ENCODE measurements at regions not wholly inside any gene's neighbourhood (a gene's known extent, or its start where the extent isn't known, plus 50 kb on each side); places are given as distances from the start of the nearest gene placed in this dataset.

DNA sequence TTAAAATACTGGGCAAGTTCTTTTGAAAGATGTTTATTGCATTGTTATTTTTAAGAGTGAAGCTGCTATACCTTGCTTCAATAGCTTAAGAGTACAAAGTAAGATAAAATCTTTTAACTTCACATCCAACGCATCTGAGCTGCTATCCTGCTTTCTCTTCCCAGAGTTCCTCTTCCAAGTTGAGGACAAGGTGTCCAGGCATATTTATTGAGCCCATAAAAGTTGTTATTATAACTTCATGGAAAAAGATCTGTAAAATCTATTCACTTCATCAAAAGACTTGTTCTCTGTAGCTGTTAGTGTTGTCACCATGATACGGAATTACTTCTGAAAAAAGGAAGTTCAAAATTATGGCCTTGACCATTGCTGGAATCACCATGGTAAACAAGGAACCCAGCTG is 306.2 kb upstream of the ELAVL2 start:
- TF ChIP-seq, protein P1, sequence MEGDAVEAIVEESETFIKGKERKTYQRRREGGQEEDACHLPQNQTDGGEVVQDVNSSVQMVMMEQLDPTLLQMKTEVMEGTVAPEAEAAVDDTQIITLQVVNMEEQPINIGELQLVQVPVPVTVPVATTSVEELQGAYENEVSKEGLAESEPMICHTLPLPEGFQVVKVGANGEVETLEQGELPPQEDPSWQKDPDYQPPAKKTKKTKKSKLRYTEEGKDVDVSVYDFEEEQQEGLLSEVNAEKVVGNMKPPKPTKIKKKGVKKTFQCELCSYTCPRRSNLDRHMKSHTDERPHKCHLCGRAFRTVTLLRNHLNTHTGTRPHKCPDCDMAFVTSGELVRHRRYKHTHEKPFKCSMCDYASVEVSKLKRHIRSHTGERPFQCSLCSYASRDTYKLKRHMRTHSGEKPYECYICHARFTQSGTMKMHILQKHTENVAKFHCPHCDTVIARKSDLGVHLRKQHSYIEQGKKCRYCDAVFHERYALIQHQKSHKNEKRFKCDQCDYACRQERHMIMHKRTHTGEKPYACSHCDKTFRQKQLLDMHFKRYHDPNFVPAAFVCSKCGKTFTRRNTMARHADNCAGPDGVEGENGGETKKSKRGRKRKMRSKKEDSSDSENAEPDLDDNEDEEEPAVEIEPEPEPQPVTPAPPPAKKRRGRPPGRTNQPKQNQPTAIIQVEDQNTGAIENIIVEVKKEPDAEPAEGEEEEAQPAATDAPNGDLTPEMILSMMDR (IDR thresholded peaks at IDR 0.05; ENCODE audit: control insufficient read depth, insufficient read depth, low read depth, low read length, missing control alignments): no peak
- no peak for DNase-seq (ENCODE audit: low read depth)
- no peak overlapping the region for H3K4me3 ChIP-seq (ENCODE audit: control insufficient read depth, low read depth, low read length)

DNA sequence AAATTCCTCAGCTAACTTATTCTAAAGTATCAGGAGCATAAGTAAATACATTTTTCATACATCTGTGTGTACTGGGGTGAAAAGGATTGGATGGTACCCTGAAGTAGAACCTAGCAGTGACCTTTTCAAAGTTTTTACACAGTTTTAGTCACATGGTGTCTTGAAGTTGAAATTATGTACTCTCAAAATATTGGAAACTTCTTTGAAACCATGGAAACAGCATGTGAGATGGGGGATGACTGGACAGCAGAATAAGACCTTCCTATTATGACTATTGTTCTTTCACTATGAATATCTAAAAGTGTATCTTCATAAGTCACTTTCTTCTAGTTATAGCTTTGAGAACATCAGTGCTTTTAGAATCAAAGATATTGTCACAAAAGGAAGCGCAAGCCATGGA is 301.5 kb upstream of the ELAVL2 start:
- TF ChIP-seq, protein P1 (IDR thresholded peaks at IDR 0.05; ENCODE audit: control insufficient read depth, insufficient read depth, low read depth, low read length, missing control alignments): no peak
- DNase-seq (ENCODE audit: low read depth): no peak
- no peak overlapping the region for H3K4me3 ChIP-seq (ENCODE audit: control insufficient read depth, low read depth, low read length)

- no peak overlapping the region for H3K4me3 ChIP-seq (ENCODE audit: control insufficient read depth, low read depth, low read length)
- DNase-seq (ENCODE audit: low read depth): no peak
- TF ChIP-seq, protein P1 (IDR thresholded peaks at IDR 0.05; ENCODE audit: control insufficient read depth, insufficient read depth, low read depth, low read length, missing control alignments): no peak
These were observed 292.1 kb upstream of the ELAVL2 start for GRCh38 chr9:24118190-24118589.

- no peak for DNase-seq (ENCODE audit: low read depth)
- H3K4me3 ChIP-seq (ENCODE audit: control insufficient read depth, low read depth, low read length): no peak overlapping the region
- TF ChIP-seq, protein P1 (IDR thresholded peaks at IDR 0.05; ENCODE audit: control insufficient read depth, insufficient read depth, low read depth, low read length, missing control alignments): no peak
These were observed 270.7 kb upstream of the ELAVL2 start for GRCh38 chr9:24096756-24097155.

- TF ChIP-seq, protein P1 (IDR thresholded peaks at IDR 0.05; ENCODE audit: control insufficient read depth, insufficient read depth, low read depth, low read length, missing control alignments): no peak
- no peak overlapping the region for H3K4me3 ChIP-seq (ENCODE audit: control insufficient read depth, low read depth, low read length)
- DNase-seq (ENCODE audit: low read depth): no peak
These were observed 269.2 kb upstream of the ELAVL2 start for GRCh38 chr9:24095246-24095645.

DNA sequence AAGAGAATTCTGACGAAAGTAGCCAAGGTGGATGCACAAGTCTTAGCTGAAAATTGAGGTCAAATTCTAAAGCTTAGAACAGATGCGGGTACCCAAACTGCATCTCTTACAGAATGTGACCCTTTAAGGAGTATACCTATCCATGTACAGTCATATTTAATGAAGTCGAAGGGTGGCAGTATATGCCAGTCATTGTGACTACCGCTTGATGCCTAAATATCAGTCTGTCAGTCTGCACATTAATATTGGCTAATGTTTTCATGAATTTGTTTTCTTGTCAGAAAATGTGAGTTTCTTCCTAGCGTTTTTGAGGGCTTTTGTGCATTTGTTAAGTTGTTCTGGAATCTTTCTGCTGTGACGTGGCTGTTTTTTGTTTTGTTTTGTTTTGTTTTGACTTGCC is 264.5 kb upstream of the ELAVL2 start:
- DNase-seq (ENCODE audit: low read depth): no peak
- TF ChIP-seq, protein P1 (IDR thresholded peaks at IDR 0.05; ENCODE audit: control insufficient read depth, insufficient read depth, low read depth, low read length, missing control alignments): no peak
- no peak overlapping the region for H3K4me3 ChIP-seq (ENCODE audit: control insufficient read depth, low read depth, low read length)

- H3K4me3 ChIP-seq (ENCODE audit: control insufficient read depth, low read depth, low read length): no peak overlapping the region
- DNase-seq (ENCODE audit: low read depth): no peak
- TF ChIP-seq, protein P1 (IDR thresholded peaks at IDR 0.05; ENCODE audit: control insufficient read depth, insufficient read depth, low read depth, low read length, missing control alignments): no peak
These were observed 247.6 kb upstream of the ELAVL2 start for GRCh38 chr9:24073666-24074065.
